ENCODE measurements at regions not wholly inside any gene's neighbourhood (a gene's known extent, or its start where the extent isn't known, plus 50 kb on each side); places are given as distances from the start of the nearest gene placed in this dataset.

GRCh38 chr9:107972346-107972745, 482.8 kb upstream of the KLF4 start:
- ATAC-seq (no peak), DNase-seq (no peak)
- H3K4me1 ChIP-seq = no peaks in the 10 kb centered on the region
- intact Hi-C loops (cut with DNase I) = no loop called here
- no peak overlapping the region for H3K4me3 ChIP-seq
- H3K27me3 ChIP-seq (ENCODE audit: insufficient read depth in 3 of 3, low read length in 2 of 3) = no peaks in the 10 kb centered on the region
- H3K36me3 ChIP-seq (ENCODE audit: insufficient read depth in 1 of 2, low read depth in 1 of 2) = no peaks in the 10 kb centered on the region
- WGBS, 3 donors = 56 to 74% (median 74%) methylated on average over 7 of the region's 7 CpGs
- TF ChIP-seq CTCF (IDR thresholded peaks at IDR 0.05) = no peak
- H3K27ac ChIP-seq = no peak overlapping the region
- H3K9me3 ChIP-seq = no peaks in the 10 kb centered on the region

- H3K4me1 ChIP-seq = no peaks in the 10 kb centered on the region
- peak overlapping the region; percentile 5 for H3K27ac ChIP-seq
- intact Hi-C loops (cut with DNase I) = no loop called here
- no peaks in the 10 kb centered on the region for H3K9me3 ChIP-seq
- H3K4me3 ChIP-seq = no peak overlapping the region
- TF ChIP-seq CTCF (IDR thresholded peaks at IDR 0.05) = no peak
- no peaks in the 10 kb centered on the region for H3K27me3 ChIP-seq (ENCODE audit: insufficient read depth in 3 of 3, low read length in 2 of 3)
- H3K36me3 ChIP-seq (ENCODE audit: insufficient read depth in 1 of 2, low read depth in 1 of 2) = no peaks in the 10 kb centered on the region
- ATAC-seq (peak in 1 of 4 donors; percentile 40), DNase-seq (no peak)
Observed at GRCh38 chr9:107971241-107971640, 481.7 kb upstream of the KLF4 start.

GRCh38 chr9:107970726-107971125, 481.2 kb upstream of the KLF4 start:
- 82 to 92% (median 85%) methylated on average over 5 of the region's 5 CpGs for WGBS, 3 donors
- Histone ChIP-seq H3K4me3 (no peak overlapping the region), H3K4me1 (no peaks in the 10 kb centered on the region), H3K36me3 (ENCODE audit: insufficient read depth in 1 of 2, low read depth in 1 of 2) (no peaks in the 10 kb centered on the region), H3K9me3 (no peaks in the 10 kb centered on the region), H3K27ac (no peak overlapping the region), H3K27me3 (ENCODE audit: insufficient read depth in 3 of 3, low read length in 2 of 3) (no peaks in the 10 kb centered on the region)
- TF ChIP-seq CTCF (IDR thresholded peaks at IDR 0.05) = no peak
- ATAC-seq = no peak
- intact Hi-C loops (cut with DNase I) = no loop called here
- DNase-seq = no peak

GRCh38 chr9:107969727-107970126, 480.2 kb upstream of the KLF4 start:
- DNase-seq (no peak), ATAC-seq (no peak)
- intact Hi-C loops (cut with DNase I) = no loop called here
- 79 to 82% (median 80%) methylated on average over 8 of the region's 8 CpGs for WGBS, 3 donors
- Histone ChIP-seq H3K4me1 (no peaks in the 10 kb centered on the region), H3K27ac (no peak overlapping the region), H3K4me3 (no peak overlapping the region), H3K27me3 (ENCODE audit: insufficient read depth in 3 of 3, low read length in 2 of 3) (no peaks in the 10 kb centered on the region), H3K36me3 (ENCODE audit: insufficient read depth in 1 of 2, low read depth in 1 of 2) (no peaks in the 10 kb centered on the region), H3K9me3 (no peaks in the 10 kb centered on the region)
- no peak for TF ChIP-seq CTCF (IDR thresholded peaks at IDR 0.05)

GRCh38 chr9:107969141-107969540, 479.6 kb upstream of the KLF4 start:
- ATAC-seq (no peak), DNase-seq (no peak)
- intact Hi-C loops (cut with DNase I) = no loop called here
- H3K4me3 ChIP-seq = no peak overlapping the region
- H3K27me3 ChIP-seq (ENCODE audit: insufficient read depth in 3 of 3, low read length in 2 of 3) = no peaks in the 10 kb centered on the region
- TF ChIP-seq CTCF (IDR thresholded peaks at IDR 0.05) = no peak
- H3K36me3 ChIP-seq (ENCODE audit: insufficient read depth in 1 of 2, low read depth in 1 of 2) = no peaks in the 10 kb centered on the region
- WGBS, 3 donors = 84 to 95% (median 94%) methylated on average over 5 of the region's 5 CpGs
- H3K27ac ChIP-seq = no peak overlapping the region
- H3K9me3 ChIP-seq = no peaks in the 10 kb centered on the region
- no peaks in the 10 kb centered on the region for H3K4me1 ChIP-seq
